ENCODE measurements at regions not wholly inside any gene's neighbourhood (a gene's known extent, or its start where the extent isn't known, plus 50 kb on each side); places are given as distances from the start of the nearest gene placed in this dataset.
A peak's percentile ranks its signal among the peaks of the same experiment; 100 is the strongest.
"Not testable (repeated sequence)": the region's sequence is repeated elsewhere in the genome, so short reads cannot be mapped to it uniquely, and the experiment has no call there.

- no peak overlapping the region for H3K4me3 ChIP-seq
- H3K27ac ChIP-seq: no peak overlapping the region
These were observed 148.3 kb downstream of the RHOU start for GRCh38 chr1:228883535-228883934.

GRCh38 chr1:228884196-228884595 lies 148.9 kb downstream of the RHOU start:
- no peak overlapping the region for H3K27ac ChIP-seq
- H3K4me3 ChIP-seq: no peak overlapping the region

- Histone ChIP-seq H3K4me3 (no peak overlapping the region), H3K27ac (no peak overlapping the region)
These were observed 149.6 kb downstream of the RHOU start for GRCh38 chr1:228884615-228885566.

- Histone ChIP-seq H3K4me3 (no peak overlapping the region), H3K27ac (no peak overlapping the region)
These were observed 150.6 kb downstream of the RHOU start for GRCh38 chr1:228885845-228886244.

GRCh38 chr1:228887101-228887500 lies 151.8 kb downstream of the RHOU start:
- Histone ChIP-seq H3K4me3 (no peak overlapping the region), H3K27ac (no peak overlapping the region)

- no peak overlapping the region for H3K4me3 ChIP-seq
- no peak overlapping the region for H3K27ac ChIP-seq
These were observed 152.7 kb downstream of the RHOU start for GRCh38 chr1:228887960-228888359.

- H3K4me3 ChIP-seq: no peak overlapping the region
These were observed 154.0 kb downstream of the RHOU start for GRCh38 chr1:228889289-228889688.

GRCh38 chr1:228891272-228892034 lies 156.2 kb downstream of the RHOU start:
- Histone ChIP-seq H3K27ac (no peak overlapping the region), H3K4me3 (no peak overlapping the region)

More at GRCh38 chr1:228889289-228889688, 154.0 kb downstream of the RHOU start:
- no peak overlapping the region for H3K27ac ChIP-seq

GRCh38 chr1:228892200-228892599 lies 156.9 kb downstream of the RHOU start:
- H3K27ac ChIP-seq, H3K4me3 ChIP-seq: not testable (repeated sequence)

GRCh38 chr1:228894442-228894989 lies 159.2 kb downstream of the RHOU start:
- Histone ChIP-seq H3K4me3 (no peak overlapping the region), H3K27ac (no peak overlapping the region)

GRCh38 chr1:228897901-228898300 lies 162.6 kb downstream of the RHOU start:
- H3K4me3 ChIP-seq: no peak overlapping the region
- no peak overlapping the region for H3K27ac ChIP-seq

GRCh38 chr1:228898582-228898992 lies 163.3 kb downstream of the RHOU start:
- H3K4me3 ChIP-seq: no peak overlapping the region
- H3K27ac ChIP-seq: no peak overlapping the region

GRCh38 chr1:228899421-228899956 lies 164.2 kb downstream of the RHOU start:
- H3K27ac ChIP-seq: no peak overlapping the region
- no peak overlapping the region for H3K4me3 ChIP-seq

- Histone ChIP-seq H3K27ac (no peak overlapping the region), H3K4me3 (no peak overlapping the region)
These were observed 165.0 kb downstream of the RHOU start for GRCh38 chr1:228900099-228900885.

- H3K27ac ChIP-seq: no peak overlapping the region
These were observed 165.7 kb downstream of the RHOU start for GRCh38 chr1:228900886-228901392.

GRCh38 chr1:228901936-228902681 lies 166.8 kb downstream of the RHOU start:
- no peak overlapping the region for H3K27ac ChIP-seq
- H3K4me3 ChIP-seq: no peak overlapping the region

More at GRCh38 chr1:228900886-228901392, 165.7 kb downstream of the RHOU start:
- no peak overlapping the region for H3K4me3 ChIP-seq

GRCh38 chr1:228902781-228903433 lies 167.6 kb downstream of the RHOU start:
- Histone ChIP-seq H3K4me3 (no peak overlapping the region), H3K27ac (peak overlapping the region in 6 of 21 experiments; percentile 18 to 76 (median 46))
